Adrenal gland (tissue), 5 donors: ENCODE measurements at regions not wholly inside any gene's neighbourhood (a gene's known extent, or its start where the extent isn't known, plus 50 kb on each side); places are given as distances from the start of the nearest gene placed in this dataset.

ENCODE experiments used
- POLR2A ChIP-seq, 2 donors: fragments of 450-650 bp; IDR thresholded peaks; one replicate each; pipeline ENCODE4 v1.6.1; 2017; ENCODE audit warnings: antibody characterized with exemption in 2 of 2, mild to moderate bottlenecking in 2 of 2, moderate library complexity in 1 of 2
- TF ChIP-seq, protein P1 (sequence below), 6 experiments: fragments of 450-650 bp in 4 of 6; fragments of 200-600 bp in 2 of 6; sonication (generic) in 1 of 6; IDR thresholded peaks; 1 replicate in 5 of 6; 2 replicates in 1 of 6; pipeline versions ENCODE4 v1.5.1 to v1.8.0; 2016 to 2021; ENCODE audit warnings: antibody characterized with exemption in 6 of 6, mild to moderate bottlenecking in 2 of 6, moderate library complexity in 1 of 6
- donor health status: DM: no; HTN: no; CAD: no.

DNA sequence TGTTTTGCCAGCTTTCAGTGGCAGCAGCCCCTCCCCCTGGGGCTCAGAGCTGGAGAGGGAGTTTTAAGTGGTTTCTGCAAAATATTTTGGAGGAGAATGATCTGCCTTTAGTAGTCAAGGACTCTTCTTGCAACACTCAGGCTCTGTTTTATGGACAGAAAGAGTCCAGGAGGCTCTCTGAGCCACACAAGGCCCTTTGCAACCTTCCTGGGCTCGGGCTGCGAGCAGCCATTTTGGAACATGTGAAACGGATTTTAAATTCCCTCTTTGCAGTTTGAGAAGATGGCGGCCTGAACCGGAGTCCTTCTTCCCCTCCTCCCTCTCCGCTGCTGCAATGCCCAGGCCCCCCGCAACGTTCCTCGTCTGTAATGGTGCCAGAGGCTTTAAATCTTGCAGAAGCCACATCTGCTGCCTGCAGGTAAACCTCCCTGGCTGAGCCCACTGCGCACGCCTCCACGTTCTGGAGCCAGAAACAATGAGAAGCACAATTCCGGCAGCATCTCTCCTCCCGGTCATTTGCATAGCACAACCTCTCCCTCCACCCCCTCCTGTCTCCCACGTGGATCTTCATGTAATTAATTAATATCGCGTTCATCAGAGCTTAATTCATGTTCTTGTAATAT is 386.1 kb downstream of the SEC14L1 start:
- TF ChIP-seq, protein P1, sequence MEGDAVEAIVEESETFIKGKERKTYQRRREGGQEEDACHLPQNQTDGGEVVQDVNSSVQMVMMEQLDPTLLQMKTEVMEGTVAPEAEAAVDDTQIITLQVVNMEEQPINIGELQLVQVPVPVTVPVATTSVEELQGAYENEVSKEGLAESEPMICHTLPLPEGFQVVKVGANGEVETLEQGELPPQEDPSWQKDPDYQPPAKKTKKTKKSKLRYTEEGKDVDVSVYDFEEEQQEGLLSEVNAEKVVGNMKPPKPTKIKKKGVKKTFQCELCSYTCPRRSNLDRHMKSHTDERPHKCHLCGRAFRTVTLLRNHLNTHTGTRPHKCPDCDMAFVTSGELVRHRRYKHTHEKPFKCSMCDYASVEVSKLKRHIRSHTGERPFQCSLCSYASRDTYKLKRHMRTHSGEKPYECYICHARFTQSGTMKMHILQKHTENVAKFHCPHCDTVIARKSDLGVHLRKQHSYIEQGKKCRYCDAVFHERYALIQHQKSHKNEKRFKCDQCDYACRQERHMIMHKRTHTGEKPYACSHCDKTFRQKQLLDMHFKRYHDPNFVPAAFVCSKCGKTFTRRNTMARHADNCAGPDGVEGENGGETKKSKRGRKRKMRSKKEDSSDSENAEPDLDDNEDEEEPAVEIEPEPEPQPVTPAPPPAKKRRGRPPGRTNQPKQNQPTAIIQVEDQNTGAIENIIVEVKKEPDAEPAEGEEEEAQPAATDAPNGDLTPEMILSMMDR (IDR thresholded peaks at IDR 0.05): no peak
- no peak for TF ChIP-seq POLR2A (IDR thresholded peaks at IDR 0.05)
